Duodenal mucosa (tissue), 2 donors: ENCODE measurements at regions not wholly inside any gene's neighbourhood (a gene's known extent, or its start where the extent isn't known, plus 50 kb on each side); places are given as distances from the start of the nearest gene placed in this dataset.
A peak's percentile ranks its signal among the peaks of the same experiment; 100 is the strongest.

ENCODE experiments used
- H3K27ac ChIP-seq: one replicate; pipeline ENCODE4 v1.7.0; 2013; ENCODE audit warnings: low read depth, low read length
- H3K27me3 ChIP-seq, 2 donors: one replicate each; pipeline ENCODE4 v1.7.0; 2013; ENCODE audit warnings: low read length in 2 of 2, control low read depth in 1 of 2; ENCODE audit not compliant: insufficient read depth in 2 of 2, control insufficient read depth in 1 of 2
- H3K36me3 ChIP-seq, 2 donors: one replicate each; pipeline ENCODE4 v1.7.0; 2013; ENCODE audit warnings: low read length in 2 of 2, control low read depth in 1 of 2; ENCODE audit not compliant: insufficient read depth in 2 of 2, control insufficient read depth in 1 of 2
- H3K4me1 ChIP-seq, 2 donors: one replicate each; pipeline ENCODE4 v1.7.0; 2013; ENCODE audit warnings: low read length in 2 of 2, control low read depth in 1 of 2; ENCODE audit not compliant: insufficient read depth in 2 of 2, control insufficient read depth in 1 of 2
- H3K4me3 ChIP-seq, 2 donors: one replicate each; pipeline ENCODE4 v1.7.0; 2013; ENCODE audit warnings: low read length in 2 of 2, low read depth in 1 of 2
- H3K9ac ChIP-seq, 2 donors: one replicate each; pipeline ENCODE4 v1.7.0; 2013; ENCODE audit warnings: low read length in 2 of 2, low read depth in 1 of 2
- H3K9me3 ChIP-seq, 2 donors: one replicate each; pipeline ENCODE4 v1.7.0; 2013; ENCODE audit warnings: low read length in 2 of 2, control low read depth in 1 of 2; ENCODE audit not compliant: control insufficient read depth in 1 of 2

DNA sequence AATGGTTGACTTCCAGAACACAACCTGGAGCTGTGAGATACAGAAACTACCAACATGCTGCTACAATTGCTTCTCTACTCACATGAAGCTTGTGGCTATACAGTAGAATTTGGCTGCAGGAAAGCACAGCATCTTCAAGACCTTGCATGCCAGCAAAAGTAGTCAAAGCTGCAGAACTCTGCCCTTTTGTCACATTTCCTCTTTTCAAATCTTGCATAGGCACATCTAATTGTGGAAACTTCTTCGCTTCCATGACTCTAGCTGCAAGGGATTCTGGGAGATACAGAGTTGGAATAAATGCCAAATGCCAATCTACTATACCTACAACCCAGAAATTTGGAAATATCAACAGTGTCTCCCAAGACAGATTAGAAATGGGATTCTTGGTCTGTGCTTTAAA is 462.2 kb downstream of the FOXO1 start:
- Histone ChIP-seq H3K36me3 (no peaks in the 10 kb centered on the region), H3K9me3 (no peaks in the 10 kb centered on the region), H3K9ac (no peak overlapping the region), H3K4me1 (peaks cover 9 to 18% of the 10 kb centered on the region in 2 donors), H3K4me3 (no peak overlapping the region), H3K27me3 (no peaks in the 10 kb centered on the region), H3K27ac (no peak overlapping the region)

DNA sequence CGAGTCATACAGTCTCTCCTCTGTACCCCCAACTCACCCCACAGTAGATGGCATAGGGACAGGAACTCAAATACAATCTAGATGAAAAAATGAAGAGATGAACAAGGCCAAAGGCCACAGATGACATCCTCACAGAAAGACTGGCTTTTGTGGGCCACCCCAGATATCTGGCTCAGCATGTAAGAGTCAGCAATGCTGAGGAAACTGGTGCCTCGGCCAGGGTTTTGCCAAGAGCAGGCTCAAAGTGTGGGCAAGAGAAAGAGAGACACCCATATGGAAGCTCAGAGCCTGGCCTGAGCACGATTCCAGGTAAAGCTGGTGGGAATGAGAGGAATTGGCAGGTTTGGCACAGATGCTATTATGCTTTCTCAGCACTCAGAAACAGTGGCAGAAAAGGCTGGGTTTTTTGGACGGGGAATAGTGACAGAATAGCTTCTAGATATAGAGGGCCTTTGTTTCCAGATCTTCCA is 460.6 kb downstream of the FOXO1 start:
- Histone ChIP-seq H3K36me3 (no peaks in the 10 kb centered on the region), H3K27me3 (no peaks in the 10 kb centered on the region), H3K27ac (peak overlapping the region; percentile 50), H3K4me1 (peaks cover 9 to 18% of the 10 kb centered on the region in 2 donors), H3K9me3 (no peaks in the 10 kb centered on the region), H3K9ac (peak overlapping the region in 1 of 2 donors; percentile 11), H3K4me3 (no peak overlapping the region)

DNA sequence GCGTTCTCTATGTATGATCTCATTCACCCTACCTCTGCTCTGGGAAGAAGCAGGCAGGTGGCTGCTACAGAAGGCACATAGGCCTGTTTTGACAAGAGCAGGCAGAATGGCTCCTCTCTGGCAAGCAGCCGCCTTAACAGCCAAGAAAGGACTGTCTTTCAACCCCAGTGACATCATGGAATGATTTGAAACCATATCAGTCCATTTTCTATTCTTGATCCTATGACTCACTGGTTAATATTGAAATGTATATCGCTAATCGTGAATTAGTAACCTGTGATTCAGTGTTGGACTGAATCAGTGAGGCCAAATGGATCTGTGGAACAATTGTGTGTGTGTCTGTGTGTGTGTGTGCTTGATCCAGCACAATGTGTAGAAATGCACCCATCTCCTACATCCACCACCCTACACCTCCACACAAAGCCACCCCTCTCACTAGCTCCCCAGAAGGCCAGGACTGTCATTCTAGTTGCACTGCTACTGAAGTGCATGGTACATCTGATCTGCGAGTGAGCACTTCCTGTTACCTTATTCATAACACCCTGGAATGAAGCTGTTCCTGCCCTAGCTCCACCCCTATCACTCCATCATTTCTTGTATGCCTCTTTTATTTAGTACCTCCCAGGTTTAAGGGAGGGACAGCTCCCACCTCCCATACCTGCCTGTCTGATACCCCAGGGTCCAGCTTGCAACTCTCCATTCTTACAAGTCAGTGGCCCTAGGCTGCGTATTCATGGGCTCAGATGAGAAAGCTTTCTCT is 460.0 kb downstream of the FOXO1 start:
- Histone ChIP-seq H3K9ac (peak overlapping the region in 1 of 2 donors; percentile 11), H3K27ac (peak overlapping the region; percentile 52), H3K4me3 (peak overlapping the region in 1 of 2 donors; percentile 42), H3K9me3 (no peaks in the 10 kb centered on the region), H3K27me3 (no peaks in the 10 kb centered on the region), H3K36me3 (no peaks in the 10 kb centered on the region), H3K4me1 (peaks cover 9 to 18% of the 10 kb centered on the region in 2 donors)

DNA sequence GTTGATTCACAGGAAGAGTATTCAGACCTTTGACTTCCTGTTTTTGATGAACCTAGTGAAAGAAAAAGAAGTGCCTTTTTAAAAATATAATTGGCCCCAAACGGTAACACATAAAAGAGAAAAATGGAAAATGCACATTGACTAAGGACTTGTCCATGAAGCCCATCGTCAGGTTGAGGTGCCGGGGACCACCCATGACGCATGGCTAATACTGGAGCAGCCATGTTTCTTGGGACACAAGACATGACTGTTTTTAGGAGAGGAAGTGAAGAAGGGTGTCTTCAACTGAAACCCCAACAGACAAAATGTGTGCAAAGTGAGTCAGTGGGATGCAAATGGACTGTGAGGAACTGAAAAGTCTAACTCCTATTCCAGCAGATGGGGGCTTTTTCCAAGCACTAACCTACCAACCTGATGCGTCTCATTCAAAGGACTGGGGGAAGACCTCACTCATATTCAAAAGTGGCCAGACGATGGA is 459.4 kb downstream of the FOXO1 start:
- H3K4me1 ChIP-seq: peaks cover 9 to 18% of the 10 kb centered on the region in 2 donors
- H3K27me3 ChIP-seq: no peaks in the 10 kb centered on the region
- H3K4me3 ChIP-seq: peak overlapping the region in 1 of 2 donors; percentile 42
- H3K9me3 ChIP-seq: no peaks in the 10 kb centered on the region
- H3K36me3 ChIP-seq: no peaks in the 10 kb centered on the region
- H3K27ac ChIP-seq: peak overlapping the region; percentile 52
- peak overlapping the region in 1 of 2 donors; percentile 11 for H3K9ac ChIP-seq

DNA sequence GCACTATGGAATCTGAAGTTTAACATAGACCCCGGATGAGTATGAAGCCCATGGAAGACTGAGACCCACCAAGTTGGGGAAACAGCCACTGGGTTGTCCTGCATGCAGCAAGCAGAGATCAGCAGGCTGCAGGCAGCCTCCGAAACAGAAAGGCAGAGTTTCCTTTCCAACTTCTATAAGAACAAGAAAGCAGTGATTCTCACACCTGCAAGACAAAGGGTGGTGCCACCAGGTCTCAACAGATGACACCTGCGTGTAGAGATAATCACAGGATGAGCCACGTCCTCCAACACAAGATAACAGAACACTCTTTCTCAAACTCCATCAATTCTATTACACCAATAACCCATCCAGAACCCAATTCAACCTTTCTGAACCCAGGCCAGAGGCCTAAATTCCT is 457.9 kb downstream of the FOXO1 start:
- Histone ChIP-seq H3K27ac (no peak overlapping the region), H3K9ac (no peak overlapping the region), H3K27me3 (no peaks in the 10 kb centered on the region), H3K4me1 (peaks cover 9 to 18% of the 10 kb centered on the region in 2 donors), H3K9me3 (no peaks in the 10 kb centered on the region), H3K4me3 (no peak overlapping the region), H3K36me3 (no peaks in the 10 kb centered on the region)

DNA sequence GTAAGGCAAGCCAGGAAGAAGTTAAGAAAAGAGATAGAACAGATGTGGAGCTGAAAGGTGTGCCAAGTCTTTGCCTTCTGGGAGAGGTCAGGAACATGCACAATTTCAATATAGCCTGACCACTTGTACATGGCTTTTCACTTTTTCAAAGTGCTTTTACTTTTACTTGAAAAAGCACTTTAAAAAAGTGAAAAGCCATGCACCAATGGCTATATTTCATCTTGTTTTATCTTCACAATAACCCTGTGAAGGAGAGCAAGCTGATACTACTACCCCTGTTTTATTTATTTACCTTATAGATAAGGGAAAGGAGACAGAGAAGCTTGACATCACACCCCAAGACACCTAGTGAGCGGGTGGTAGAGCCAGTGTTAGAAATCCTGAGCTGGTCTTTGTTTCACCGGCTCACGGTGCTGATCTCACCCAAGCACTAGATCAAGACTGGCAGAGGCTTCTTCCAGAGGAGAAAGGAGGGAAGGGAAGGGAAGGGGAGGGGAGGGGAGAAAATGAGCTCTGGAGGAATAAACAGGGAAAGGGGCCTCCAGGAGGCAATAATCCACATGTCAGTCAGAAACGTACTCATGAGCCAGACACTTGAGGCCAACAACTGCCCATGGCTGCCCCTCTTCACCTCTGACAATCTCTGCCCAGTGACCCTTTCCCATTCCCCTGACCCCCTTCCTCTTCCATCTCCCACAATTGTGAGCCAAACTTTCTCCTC is 455.4 kb downstream of the FOXO1 start:
- Histone ChIP-seq H3K27me3 (no peaks in the 10 kb centered on the region), H3K9me3 (no peaks in the 10 kb centered on the region), H3K36me3 (no peaks in the 10 kb centered on the region), H3K4me1 (peaks cover 8 to 14% of the 10 kb centered on the region in 2 donors), H3K9ac (no peak overlapping the region), H3K27ac (no peak overlapping the region), H3K4me3 (no peak overlapping the region)

DNA sequence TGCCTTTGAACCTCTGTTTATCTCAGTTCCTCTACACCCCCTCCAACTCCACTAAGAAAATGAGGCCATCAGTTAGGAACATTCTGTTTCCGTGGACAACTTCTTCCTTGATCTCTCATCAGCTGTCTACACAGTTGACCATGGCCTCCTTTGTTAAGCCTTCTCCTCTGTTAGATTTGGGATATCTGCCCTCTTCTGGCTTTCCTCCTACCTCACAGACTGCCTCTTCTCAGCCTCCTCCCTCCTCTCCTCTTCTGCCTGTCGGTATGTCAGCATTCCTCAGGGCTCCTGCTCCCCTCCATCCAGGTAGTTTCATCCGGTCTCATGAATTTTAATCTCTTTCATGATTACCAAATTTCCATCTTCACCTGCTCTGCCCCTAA is 454.9 kb downstream of the FOXO1 start:
- H3K9me3 ChIP-seq: no peaks in the 10 kb centered on the region
- peaks cover 2 to 9% of the 10 kb centered on the region in 2 donors for H3K4me1 ChIP-seq

DNA sequence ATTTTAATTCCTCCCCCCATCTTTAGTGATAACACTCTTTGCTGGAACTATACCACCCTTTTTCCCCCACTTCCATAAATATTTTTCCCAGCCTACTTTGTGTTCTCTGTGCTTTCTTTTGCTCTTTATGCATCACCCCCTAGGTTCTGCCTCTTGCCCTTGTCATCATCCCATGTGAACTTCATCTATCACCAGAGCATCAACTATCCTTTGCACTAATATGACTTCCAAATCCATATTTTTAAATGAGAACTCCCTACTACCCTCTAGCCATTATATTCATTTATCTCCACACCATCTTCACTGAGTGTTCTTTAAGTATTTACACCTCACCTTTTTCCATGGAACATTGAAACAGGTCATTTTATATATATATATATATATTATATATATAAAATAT is 452.7 kb downstream of the FOXO1 start:
- Histone ChIP-seq H3K9me3 (no peaks in the 10 kb centered on the region), H3K9ac (no peak overlapping the region), H3K4me1 (no peaks in the 10 kb centered on the region), H3K36me3 (no peaks in the 10 kb centered on the region), H3K27me3 (no peaks in the 10 kb centered on the region), H3K4me3 (no peak overlapping the region), H3K27ac (no peak overlapping the region)

More for the DNA sequence above, 454.9 kb downstream of the FOXO1 start:
- Histone ChIP-seq H3K27ac (no peak overlapping the region), H3K36me3 (no peaks in the 10 kb centered on the region), H3K27me3 (no peaks in the 10 kb centered on the region), H3K4me3 (no peak overlapping the region), H3K9ac (no peak overlapping the region)

DNA sequence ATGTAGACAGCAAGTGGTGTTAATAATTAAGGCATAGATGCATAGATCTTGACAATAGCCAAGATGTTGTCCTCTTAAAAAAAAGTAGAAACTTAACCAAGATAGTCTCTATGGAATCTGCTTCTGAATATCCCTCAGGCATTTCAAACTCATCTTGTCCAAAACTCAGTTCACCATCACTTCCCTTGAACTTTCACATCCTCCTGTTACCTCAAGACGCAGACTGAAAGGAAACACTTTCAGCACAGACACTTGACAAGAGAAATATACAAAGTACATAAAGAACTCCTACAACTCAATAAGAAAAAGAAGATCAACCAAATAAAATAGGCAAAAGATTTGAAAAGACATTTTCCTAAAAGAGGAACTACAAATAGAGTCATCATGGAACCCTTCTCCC is 451.1 kb downstream of the FOXO1 start:
- H3K4me3 ChIP-seq: no peak overlapping the region
- no peaks in the 10 kb centered on the region for H3K9me3 ChIP-seq
- H3K4me1 ChIP-seq: no peaks in the 10 kb centered on the region
- no peak overlapping the region for H3K9ac ChIP-seq
- H3K27ac ChIP-seq: no peak overlapping the region
- no peaks in the 10 kb centered on the region for H3K27me3 ChIP-seq
- H3K36me3 ChIP-seq: no peaks in the 10 kb centered on the region

DNA sequence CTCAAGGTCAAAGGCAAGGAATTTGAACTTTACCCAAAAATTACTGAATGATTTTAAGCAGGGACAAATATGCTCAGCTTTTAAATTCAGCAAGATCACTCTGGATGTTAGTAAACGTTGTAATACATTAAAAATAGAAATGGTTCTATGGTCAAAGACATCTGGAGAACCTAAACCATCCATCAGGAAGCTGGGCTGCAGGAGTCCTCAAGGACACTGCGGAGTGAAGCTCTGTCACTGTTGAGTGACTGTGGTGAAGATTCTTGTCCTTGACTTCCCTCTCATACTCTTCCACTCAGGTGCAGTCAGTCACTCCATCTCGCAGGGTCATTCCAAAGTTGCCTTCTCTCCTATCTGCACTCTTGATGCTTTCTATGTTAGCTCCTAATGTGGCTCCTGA is 450.7 kb downstream of the FOXO1 start:
- Histone ChIP-seq H3K27me3 (no peaks in the 10 kb centered on the region), H3K36me3 (no peaks in the 10 kb centered on the region)

More for the DNA sequence above, 450.7 kb downstream of the FOXO1 start:
- Histone ChIP-seq H3K9me3 (no peaks in the 10 kb centered on the region), H3K4me1 (no peaks in the 10 kb centered on the region), H3K4me3 (no peak overlapping the region), H3K9ac (no peak overlapping the region), H3K27ac (no peak overlapping the region)
